ENCODE measurements at regions not wholly inside any gene's neighbourhood (a gene's known extent, or its start where the extent isn't known, plus 50 kb on each side); places are given as distances from the start of the nearest gene placed in this dataset.

GRCh38 chr3:28649266-28649665 lies 300.6 kb upstream of the AZI2 start:
- CTCF ChIA-PET, result interaction anchor here (2.1 kb wide), 1 partner anchor 18 kb away, joined by 7 read pairs; no protein-coding TSS in a partner anchor

GRCh38 chr3:28651159-28651558 lies 302.5 kb upstream of the AZI2 start:
- H3K9me3 Mint-ChIP-seq (ENCODE audit: low read depth), result no peaks in the 10 kb centered on the region
- ChIA-PET CTCF (interaction anchor here (2.1 kb wide), 1 partner anchor 16 kb away, joined by 7 read pairs; no protein-coding TSS in a partner anchor), POLR2A (no interaction called here)
- no peak overlapping the region for H3K27ac Mint-ChIP-seq
- intact Hi-C loops (cut with DNase I, micrococcal nuclease), result no loop called here
- ATAC-seq (no peak), DNase-seq (no peak)
- peaks cover 7% of the 10 kb centered on the region for H3K27me3 Mint-ChIP-seq
- H3K4me3 Mint-ChIP-seq, result no peak overlapping the region
- no peaks in the 10 kb centered on the region for H3K4me1 Mint-ChIP-seq
- H3K36me3 Mint-ChIP-seq (ENCODE audit: low read depth), result no peaks in the 10 kb centered on the region

More at GRCh38 chr3:28649266-28649665, 300.6 kb upstream of the AZI2 start:
- POLR2A ChIA-PET, result no interaction called here
- intact Hi-C loops (cut with DNase I, micrococcal nuclease), result no loop called here
- ATAC-seq, result no peak
- no peak for DNase-seq
- H3K27ac Mint-ChIP-seq, result no peak overlapping the region
- no peaks in the 10 kb centered on the region for H3K36me3 Mint-ChIP-seq (ENCODE audit: low read depth)
- H3K4me3 Mint-ChIP-seq, result no peak overlapping the region
- peaks cover 4% of the 10 kb centered on the region for H3K27me3 Mint-ChIP-seq
- no peaks in the 10 kb centered on the region for H3K9me3 Mint-ChIP-seq (ENCODE audit: low read depth)
- H3K4me1 Mint-ChIP-seq, result no peaks in the 10 kb centered on the region

- intact Hi-C loops (cut with DNase I, micrococcal nuclease), result no loop called here
- peaks cover 11% of the 10 kb centered on the region for H3K27me3 Mint-ChIP-seq
These were observed 315.5 kb upstream of the AZI2 start for GRCh38 chr3:28664123-28664522.

GRCh38 chr3:28667646-28668621 lies 319.3 kb upstream of the AZI2 start:
- H3K27ac Mint-ChIP-seq, result peak overlapping the region; percentile 32
- H3K4me3 Mint-ChIP-seq, result no peak overlapping the region
- no peaks in the 10 kb centered on the region for H3K36me3 Mint-ChIP-seq (ENCODE audit: low read depth)
- intact Hi-C loops (cut with DNase I, micrococcal nuclease), result loop anchor here in 1 of 2 experiments (5.0 kb wide), 1 partner anchor 1529 kb away; no protein-coding TSS in a partner anchor
- H3K9me3 Mint-ChIP-seq (ENCODE audit: low read depth), result no peaks in the 10 kb centered on the region
- POLR2A ChIA-PET, result no interaction called here
- H3K27me3 Mint-ChIP-seq, result peaks cover 15% of the 10 kb centered on the region
- DNase-seq (peak; percentile 71), ATAC-seq (peak; percentile 90)
- peaks cover 5% of the 10 kb centered on the region for H3K4me1 Mint-ChIP-seq
- CTCF ChIA-PET, result interaction anchor here (0.6 to 1.7 kb wide), 21 partner anchors 9 to 1335 kb away, joined by 3 to 12 read pairs (median 3); no protein-coding TSS in a partner anchor

More at GRCh38 chr3:28664123-28664522, 315.5 kb upstream of the AZI2 start:
- H3K36me3 Mint-ChIP-seq (ENCODE audit: low read depth), result no peaks in the 10 kb centered on the region
- peaks cover 5% of the 10 kb centered on the region for H3K4me1 Mint-ChIP-seq
- no peak for DNase-seq
- H3K27ac Mint-ChIP-seq, result no peak overlapping the region
- POLR2A ChIA-PET, result no interaction called here
- no peak for ATAC-seq
- no peak overlapping the region for H3K4me3 Mint-ChIP-seq
- no peaks in the 10 kb centered on the region for H3K9me3 Mint-ChIP-seq (ENCODE audit: low read depth)
- CTCF ChIA-PET, result no interaction called here

GRCh38 chr3:28669870-28670269 lies 321.2 kb upstream of the AZI2 start:
- Mint-ChIP-seq H3K4me1 (peaks cover 5% of the 10 kb centered on the region), H3K27ac (no peak overlapping the region), H3K9me3 (ENCODE audit: low read depth) (no peaks in the 10 kb centered on the region), H3K36me3 (ENCODE audit: low read depth) (no peaks in the 10 kb centered on the region), H3K27me3 (peaks cover 16% of the 10 kb centered on the region), H3K4me3 (no peak overlapping the region)
- DNase-seq (no peak), ATAC-seq (no peak)
- intact Hi-C loops (cut with DNase I, micrococcal nuclease), result loop anchor here in 1 of 2 experiments (5.0 kb wide), 1 partner anchor 1527 kb away; no protein-coding TSS in a partner anchor
- CTCF ChIA-PET, result interaction anchor here (1.1 kb wide), 1 partner anchor 12 kb away, joined by 5 read pairs; no protein-coding TSS in a partner anchor
- POLR2A ChIA-PET, result no interaction called here

GRCh38 chr3:28672406-28672805 lies 323.8 kb upstream of the AZI2 start:
- Mint-ChIP-seq H3K27me3 (peaks cover 12% of the 10 kb centered on the region), H3K4me3 (no peak overlapping the region), H3K9me3 (ENCODE audit: low read depth) (no peaks in the 10 kb centered on the region), H3K4me1 (peaks cover 5% of the 10 kb centered on the region), H3K36me3 (ENCODE audit: low read depth) (no peaks in the 10 kb centered on the region), H3K27ac (no peak overlapping the region)
- ATAC-seq (no peak), DNase-seq (no peak)
- POLR2A ChIA-PET, result no interaction called here
- intact Hi-C loops (cut with DNase I, micrococcal nuclease), result no loop called here
- CTCF ChIA-PET, result interaction anchor here (0.7 kb wide), 1 partner anchor 624 kb away, joined by 3 read pairs; no protein-coding TSS in a partner anchor

- intact Hi-C loops (cut with DNase I, micrococcal nuclease), result no loop called here
- DNase-seq, result no peak
- no peak for ATAC-seq
- Mint-ChIP-seq H3K4me1 (no peaks in the 10 kb centered on the region), H3K27me3 (peaks cover 7% of the 10 kb centered on the region), H3K9me3 (ENCODE audit: low read depth) (no peaks in the 10 kb centered on the region), H3K4me3 (no peak overlapping the region), H3K27ac (no peak overlapping the region), H3K36me3 (ENCODE audit: low read depth) (no peaks in the 10 kb centered on the region)
- ChIA-PET CTCF (interaction anchor here (0.7 kb wide), 1 partner anchor 625 kb away, joined by 3 read pairs; no protein-coding TSS in a partner anchor), POLR2A (interaction anchor here (0.6 kb wide), 1 partner anchor 836 kb away, joined by 3 read pairs; no protein-coding TSS in a partner anchor)
These were observed 324.8 kb upstream of the AZI2 start for GRCh38 chr3:28673446-28673845.

GRCh38 chr3:28674212-28674611 lies 325.6 kb upstream of the AZI2 start:
- Mint-ChIP-seq H3K4me3 (no peak overlapping the region), H3K36me3 (ENCODE audit: low read depth) (no peaks in the 10 kb centered on the region), H3K4me1 (no peaks in the 10 kb centered on the region), H3K27ac (no peak overlapping the region), H3K9me3 (ENCODE audit: low read depth) (no peaks in the 10 kb centered on the region), H3K27me3 (peaks cover 7% of the 10 kb centered on the region)
- ATAC-seq, result no peak
- CTCF ChIA-PET, result no interaction called here
- no peak for DNase-seq
- intact Hi-C loops (cut with DNase I, micrococcal nuclease), result no loop called here
- POLR2A ChIA-PET, result no interaction called here

- no peak overlapping the region for H3K4me3 Mint-ChIP-seq
- POLR2A ChIA-PET, result interaction anchor here (0.6 kb wide), 1 partner anchor 264 kb away, joined by 4 read pairs; no protein-coding TSS in a partner anchor
- intact Hi-C loops (cut with DNase I, micrococcal nuclease), result no loop called here
- H3K27ac Mint-ChIP-seq, result no peak overlapping the region
- H3K9me3 Mint-ChIP-seq (ENCODE audit: low read depth), result no peaks in the 10 kb centered on the region
- no peak for ATAC-seq
- no peaks in the 10 kb centered on the region for H3K4me1 Mint-ChIP-seq
- no peaks in the 10 kb centered on the region for H3K36me3 Mint-ChIP-seq (ENCODE audit: low read depth)
- CTCF ChIA-PET, result interaction anchor here (1.0 to 1.4 kb wide), 2 partner anchors 10 to 46 kb away, joined by 4 read pairs; no protein-coding TSS in a partner anchor
- peaks cover 4% of the 10 kb centered on the region for H3K27me3 Mint-ChIP-seq
- DNase-seq, result no peak
These were observed 329.0 kb upstream of the AZI2 start for GRCh38 chr3:28677581-28677980.

- H3K4me1 Mint-ChIP-seq, result no peaks in the 10 kb centered on the region
- H3K4me3 Mint-ChIP-seq, result no peak overlapping the region
- ChIA-PET CTCF (interaction anchor here (1.0 kb wide), 1 partner anchor 10 kb away, joined by 4 read pairs; no protein-coding TSS in a partner anchor), POLR2A (interaction anchor here (0.6 kb wide), 1 partner anchor 264 kb away, joined by 4 read pairs; no protein-coding TSS in a partner anchor)
- no peak overlapping the region for H3K27ac Mint-ChIP-seq
- DNase-seq (no peak), ATAC-seq (no peak)
- H3K36me3 Mint-ChIP-seq (ENCODE audit: low read depth), result no peaks in the 10 kb centered on the region
- intact Hi-C loops (cut with DNase I, micrococcal nuclease), result no loop called here
- no peaks in the 10 kb centered on the region for H3K9me3 Mint-ChIP-seq (ENCODE audit: low read depth)
- peaks cover 4% of the 10 kb centered on the region for H3K27me3 Mint-ChIP-seq
These were observed 329.5 kb upstream of the AZI2 start for GRCh38 chr3:28678086-28678485.

GRCh38 chr3:28680050-28680449 lies 331.4 kb upstream of the AZI2 start:
- Mint-ChIP-seq H3K27ac (no peak overlapping the region), H3K36me3 (ENCODE audit: low read depth) (no peaks in the 10 kb centered on the region), H3K4me3 (no peak overlapping the region), H3K9me3 (ENCODE audit: low read depth) (no peaks in the 10 kb centered on the region), H3K4me1 (no peaks in the 10 kb centered on the region), H3K27me3 (peaks cover 10% of the 10 kb centered on the region)
- ATAC-seq (no peak), DNase-seq (no peak)
- CTCF ChIA-PET, result no interaction called here
- intact Hi-C loops (cut with DNase I, micrococcal nuclease), result no loop called here
- POLR2A ChIA-PET, result no interaction called here
